Right ventricle myocardium superior (tissue), 1 donor: ENCODE measurements at regions not wholly inside any gene's neighbourhood (a gene's known extent, or its start where the extent isn't known, plus 50 kb on each side); places are given as distances from the start of the nearest gene placed in this dataset.

Experiments used
- ATAC-seq: fragments of 200-7000 bp; cut with Tn5 transposase; one replicate; pipeline ENCODE4 v1.9.1; 2020; ENCODE audit warnings: mild to moderate bottlenecking; ENCODE audit not compliant: poor library complexity
- DNase-seq: peaks from one replicate; pipeline ENCODE4 v3.0.0-alpha.2; 2020
- intact Hi-C: fragments of 100-400 bp; cut with DNase I; formaldehyde crosslinking; loops from one replicate; pipeline ENCODE4 v1.11.2; 2022
- donor health status: DM: no; HTN: yes; CAD: no; lungs with severe emphysema.

DNA sequence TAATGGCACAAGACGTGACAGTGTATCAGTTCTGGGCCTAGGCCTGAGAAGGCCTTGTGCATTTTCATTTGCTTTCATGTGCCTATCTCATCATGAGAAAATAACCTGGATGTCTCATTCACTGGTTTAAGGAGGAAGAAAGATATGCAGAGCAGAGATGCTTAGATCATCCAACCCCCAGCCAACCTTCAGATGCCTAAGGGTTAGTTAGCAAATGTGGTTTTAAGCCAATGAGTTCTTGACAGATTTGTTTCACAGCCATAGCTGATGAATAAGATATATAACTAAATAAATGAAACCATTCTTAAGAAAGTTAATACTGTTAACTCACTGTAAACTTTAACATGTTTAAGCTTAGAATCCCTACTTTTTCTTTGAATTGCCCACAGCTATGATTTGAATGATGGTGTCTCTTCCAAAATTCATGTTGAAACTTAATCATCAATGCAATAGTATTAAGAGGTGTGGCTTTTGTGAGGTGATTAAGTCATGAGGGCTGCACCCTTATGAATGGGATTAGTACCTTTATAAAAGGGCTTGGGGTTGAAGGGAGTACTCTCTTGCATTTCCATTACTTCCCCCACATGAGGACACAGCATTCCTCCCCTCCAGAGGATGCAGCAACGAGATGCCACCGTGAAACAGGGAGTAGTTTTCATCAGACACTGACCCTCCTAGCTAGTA lies 324.6 kb upstream of the TBC1D5 start:
- DNase-seq (no peak), ATAC-seq (no peak)
- intact Hi-C loops, result no loop called here

DNA sequence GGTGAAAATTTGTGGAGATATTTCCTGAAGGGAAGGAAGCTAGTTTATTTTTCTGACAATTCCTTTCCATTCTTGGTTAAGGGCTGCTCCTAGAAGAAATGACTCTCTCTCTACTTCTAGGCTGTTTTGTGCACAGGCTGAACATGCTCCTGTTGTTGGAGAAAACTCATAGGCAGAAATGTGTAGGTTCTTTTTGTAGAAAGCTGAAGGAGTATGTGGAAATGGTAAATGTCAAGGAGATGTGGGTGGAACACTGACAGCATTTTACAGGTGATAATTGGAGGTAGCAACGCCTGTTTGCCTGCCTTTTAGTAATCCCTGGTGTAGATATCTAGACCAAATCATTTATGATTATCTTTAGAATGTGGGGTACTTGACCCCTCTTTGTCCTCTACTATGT lies 322.2 kb upstream of the TBC1D5 start:
- intact Hi-C loops, result no loop called here
- no peak for ATAC-seq
- no peak for DNase-seq

DNA sequence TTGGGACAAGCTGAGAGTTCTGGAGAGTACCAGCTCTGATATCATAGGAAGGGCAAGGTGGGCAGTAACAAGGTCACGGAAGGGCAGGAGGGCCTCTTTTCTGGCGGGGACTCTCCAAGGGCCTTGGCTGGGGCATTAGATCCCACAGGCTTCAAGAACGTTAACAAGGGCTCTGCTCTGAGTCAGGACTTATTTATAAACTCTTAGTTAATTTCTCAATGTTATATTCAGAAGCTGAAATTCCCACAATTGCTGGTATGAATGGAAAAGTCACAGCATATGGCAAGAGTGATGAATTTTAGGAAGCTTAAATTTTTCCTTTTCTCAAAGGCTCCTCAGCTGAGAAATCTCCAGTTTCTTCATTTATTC lies 320.2 kb upstream of the TBC1D5 start:
- intact Hi-C loops, result no loop called here
- no peak for ATAC-seq
- no peak for DNase-seq

DNA sequence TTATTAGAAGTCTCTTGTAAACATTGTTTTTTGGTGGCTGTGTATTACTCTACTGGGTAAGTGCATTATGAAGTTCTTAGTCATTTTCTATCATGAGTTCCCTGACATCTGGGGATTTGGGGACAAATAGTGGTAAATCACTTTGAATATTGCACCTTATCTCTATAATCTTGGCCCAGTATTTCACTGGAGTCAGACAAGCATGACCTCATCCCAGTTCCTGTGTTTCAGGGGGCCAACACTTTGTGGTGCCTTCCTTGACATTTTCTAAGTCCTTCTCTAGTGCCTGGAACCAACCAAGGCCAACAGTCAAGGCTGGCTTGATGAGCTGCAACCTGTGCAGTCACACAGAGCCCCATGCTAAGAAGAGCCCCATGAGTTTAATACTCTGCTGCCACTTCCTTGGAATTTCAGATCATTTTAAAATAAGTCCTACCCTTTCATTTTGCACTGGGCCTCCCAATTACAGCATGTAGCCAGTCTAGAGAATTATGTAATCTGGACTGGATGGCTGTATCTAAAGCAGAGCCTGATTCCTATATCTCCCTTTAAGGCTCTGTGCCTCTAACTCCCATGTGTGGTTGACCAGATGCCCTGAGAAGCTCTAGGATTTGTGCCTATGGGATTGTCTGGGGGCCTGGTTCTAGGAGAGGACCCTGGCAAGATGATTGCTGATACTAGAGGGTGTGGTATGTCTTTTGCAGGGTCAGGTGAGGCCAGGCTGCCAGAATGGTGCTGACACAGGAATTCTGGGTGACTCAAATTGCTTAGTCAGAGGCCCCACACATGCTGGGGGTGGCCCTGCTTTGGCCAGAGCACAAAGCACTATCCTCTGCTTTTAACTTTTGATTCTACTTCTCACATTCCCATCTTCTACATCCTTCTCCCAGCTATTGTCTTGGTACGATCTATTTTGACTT lies 319.6 kb upstream of the TBC1D5 start:
- ATAC-seq (no peak), DNase-seq (no peak)
- intact Hi-C loops, result no loop called here

DNA sequence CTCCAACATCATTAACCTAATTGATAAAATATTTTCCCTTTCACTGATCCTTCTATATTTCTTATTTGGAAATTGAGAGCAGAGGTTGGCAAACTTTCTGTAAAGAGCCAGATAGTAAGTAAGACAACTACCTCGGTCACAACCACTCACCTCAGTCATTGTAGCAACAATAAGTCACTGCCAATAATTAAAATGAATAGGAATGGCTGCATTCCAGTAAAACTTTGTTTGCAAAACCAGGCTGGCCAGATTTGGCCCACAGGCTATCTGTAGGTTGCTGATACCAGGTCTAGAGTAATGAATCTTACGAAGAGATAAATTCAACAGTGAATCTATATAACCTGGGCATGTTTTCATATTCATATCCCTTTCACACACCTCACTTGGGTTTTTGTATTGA lies 316.2 kb upstream of the TBC1D5 start:
- no peak for ATAC-seq
- DNase-seq, result no peak
- intact Hi-C loops, result no loop called here

DNA sequence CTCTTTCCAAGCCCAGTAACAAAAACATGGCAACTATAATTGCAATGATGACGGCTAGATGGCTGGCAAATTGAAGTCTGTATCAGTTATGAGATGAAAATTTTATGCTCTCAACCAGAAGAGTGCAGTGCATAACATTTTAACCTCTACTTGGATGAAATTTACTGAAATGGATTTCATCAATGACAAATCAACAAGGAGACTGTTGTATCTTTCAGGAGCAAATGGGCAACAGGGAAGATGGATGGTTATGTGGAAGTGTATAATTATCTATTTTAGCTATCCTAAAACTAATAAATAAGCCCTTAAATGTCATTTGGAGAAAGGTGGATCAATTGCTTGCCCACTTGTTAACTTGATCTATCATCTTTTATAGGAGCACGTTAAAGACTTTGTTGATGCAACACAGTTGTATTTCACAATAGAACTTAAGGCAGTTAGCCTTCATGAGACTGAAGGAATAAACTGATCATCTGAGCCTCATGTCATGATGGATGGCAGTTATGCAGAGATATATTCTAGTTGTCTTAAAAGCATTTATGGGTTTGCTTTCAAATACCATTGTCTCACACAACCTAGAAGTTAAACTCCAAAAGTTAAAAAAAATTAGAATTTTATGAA lies 315.1 kb upstream of the TBC1D5 start:
- intact Hi-C loops, result no loop called here
- ATAC-seq (no peak), DNase-seq (no peak)

DNA sequence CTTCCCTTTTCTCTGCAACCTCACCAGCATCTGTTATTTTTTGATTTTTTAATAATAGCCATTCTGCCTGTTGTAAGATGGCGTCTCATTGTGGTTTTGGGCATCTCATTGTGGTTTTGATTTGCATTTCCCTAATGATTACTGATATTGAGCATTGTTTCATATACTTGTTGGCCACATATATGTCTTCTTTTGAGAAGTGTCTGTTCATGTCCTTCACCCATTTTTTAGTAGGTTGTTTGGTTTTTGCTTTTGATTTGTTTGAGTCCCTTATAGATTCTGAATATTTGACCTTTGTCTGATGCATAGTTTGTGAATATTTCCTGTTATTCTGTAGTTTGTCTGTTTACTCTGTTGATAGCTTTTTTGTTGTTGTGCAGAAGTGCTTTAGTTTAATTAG lies 312.2 kb upstream of the TBC1D5 start:
- DNase-seq (no peak), ATAC-seq (no peak)
- intact Hi-C loops, result no loop called here

DNA sequence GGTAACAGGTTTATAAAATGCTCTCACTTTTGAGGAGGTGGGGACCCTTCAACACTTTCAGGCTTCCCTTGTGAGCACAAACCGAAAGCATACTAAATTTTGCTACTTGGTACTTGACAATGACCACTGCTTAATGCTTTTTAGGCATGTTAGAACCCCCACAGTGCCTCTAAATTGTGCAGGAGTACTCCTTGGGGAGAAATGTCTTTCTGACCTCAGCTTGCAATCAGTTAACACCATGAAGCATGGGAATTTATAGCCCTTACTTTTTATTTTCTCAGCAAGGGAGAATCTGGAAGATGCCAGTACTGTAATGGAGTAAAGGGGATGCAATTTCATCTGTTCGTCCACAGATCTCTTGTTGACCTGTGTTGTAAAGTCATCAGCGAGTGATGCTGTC lies 308.9 kb upstream of the TBC1D5 start:
- ATAC-seq (no peak), DNase-seq (no peak)
- intact Hi-C loops, result no loop called here

DNA sequence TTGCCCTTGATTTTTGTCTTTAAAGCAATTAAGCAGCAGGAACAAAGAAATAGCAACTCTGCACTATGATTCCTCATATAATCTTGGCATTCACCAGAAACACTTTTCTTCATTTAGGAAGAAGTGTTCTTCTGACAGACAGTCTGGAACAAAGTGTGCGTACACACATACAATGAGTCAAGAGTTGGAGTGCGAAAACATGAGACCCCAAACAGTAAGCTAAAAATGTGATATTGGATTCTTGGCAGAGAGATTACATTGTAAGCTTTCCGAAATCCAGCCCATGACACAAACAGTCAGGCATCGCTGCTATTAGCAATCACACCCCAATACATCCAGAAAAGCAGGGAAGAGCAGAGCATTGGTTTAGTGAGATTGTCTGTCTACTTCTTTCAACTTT lies 306.7 kb upstream of the TBC1D5 start:
- DNase-seq (no peak), ATAC-seq (no peak)
- intact Hi-C loops, result no loop called here

DNA sequence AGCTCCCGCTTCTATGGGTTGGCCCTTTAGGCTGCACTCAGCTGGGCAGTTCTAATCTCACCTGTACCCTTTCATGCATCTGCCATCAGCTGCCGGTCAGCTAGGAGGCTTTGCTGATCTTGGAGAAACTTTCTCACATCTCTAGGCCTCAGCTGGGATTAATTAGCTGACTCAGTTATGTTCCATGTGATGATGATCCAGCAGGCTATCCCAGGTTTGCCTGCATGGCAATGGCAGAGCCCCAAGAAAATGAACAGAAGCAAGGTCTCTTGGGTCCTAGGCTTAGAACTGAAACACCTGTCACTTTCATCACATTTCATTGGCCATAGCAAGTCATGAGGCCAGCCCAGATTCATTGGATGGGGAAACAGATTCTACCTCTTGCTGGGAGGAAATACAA lies 304.6 kb upstream of the TBC1D5 start:
- DNase-seq, result no peak
- intact Hi-C loops, result no loop called here
- no peak for ATAC-seq

DNA sequence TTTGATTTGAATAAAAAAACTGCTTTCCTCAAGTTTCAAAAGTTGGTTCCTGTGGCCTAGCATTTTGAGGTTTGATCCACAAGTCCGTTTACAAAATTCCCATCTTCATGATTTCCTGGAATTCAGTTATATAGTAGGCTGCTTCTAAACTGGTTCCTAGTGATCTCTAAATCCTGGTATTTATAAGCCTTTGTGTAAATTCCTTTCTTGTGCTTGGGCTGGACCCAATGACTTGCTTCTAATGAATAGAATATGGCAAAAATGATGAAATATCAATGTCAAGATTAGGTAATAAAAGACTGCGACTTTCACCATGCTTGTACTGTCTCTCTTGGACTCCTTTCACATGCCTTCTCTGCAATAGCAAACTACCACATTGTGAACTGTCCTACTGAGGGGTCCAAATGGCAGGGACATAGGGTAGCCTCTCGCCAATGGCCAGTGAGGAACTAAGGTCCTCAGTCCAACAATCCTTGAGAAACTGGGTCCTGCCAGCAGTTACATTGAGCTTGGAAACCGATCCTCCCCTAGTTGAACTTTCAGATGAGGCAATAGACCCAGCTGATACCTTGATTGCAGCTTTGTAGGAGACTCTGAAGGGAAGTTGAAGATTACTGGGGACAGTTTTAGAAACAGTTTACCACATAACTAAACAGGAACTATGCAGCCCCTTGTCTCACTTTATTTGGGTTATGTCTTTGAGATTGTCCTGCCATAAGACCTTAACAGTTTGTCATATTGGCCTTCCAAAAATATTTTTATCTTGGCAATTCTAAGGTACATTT lies 303.9 kb upstream of the TBC1D5 start:
- ATAC-seq, result no peak
- intact Hi-C loops, result no loop called here
- no peak for DNase-seq

DNA sequence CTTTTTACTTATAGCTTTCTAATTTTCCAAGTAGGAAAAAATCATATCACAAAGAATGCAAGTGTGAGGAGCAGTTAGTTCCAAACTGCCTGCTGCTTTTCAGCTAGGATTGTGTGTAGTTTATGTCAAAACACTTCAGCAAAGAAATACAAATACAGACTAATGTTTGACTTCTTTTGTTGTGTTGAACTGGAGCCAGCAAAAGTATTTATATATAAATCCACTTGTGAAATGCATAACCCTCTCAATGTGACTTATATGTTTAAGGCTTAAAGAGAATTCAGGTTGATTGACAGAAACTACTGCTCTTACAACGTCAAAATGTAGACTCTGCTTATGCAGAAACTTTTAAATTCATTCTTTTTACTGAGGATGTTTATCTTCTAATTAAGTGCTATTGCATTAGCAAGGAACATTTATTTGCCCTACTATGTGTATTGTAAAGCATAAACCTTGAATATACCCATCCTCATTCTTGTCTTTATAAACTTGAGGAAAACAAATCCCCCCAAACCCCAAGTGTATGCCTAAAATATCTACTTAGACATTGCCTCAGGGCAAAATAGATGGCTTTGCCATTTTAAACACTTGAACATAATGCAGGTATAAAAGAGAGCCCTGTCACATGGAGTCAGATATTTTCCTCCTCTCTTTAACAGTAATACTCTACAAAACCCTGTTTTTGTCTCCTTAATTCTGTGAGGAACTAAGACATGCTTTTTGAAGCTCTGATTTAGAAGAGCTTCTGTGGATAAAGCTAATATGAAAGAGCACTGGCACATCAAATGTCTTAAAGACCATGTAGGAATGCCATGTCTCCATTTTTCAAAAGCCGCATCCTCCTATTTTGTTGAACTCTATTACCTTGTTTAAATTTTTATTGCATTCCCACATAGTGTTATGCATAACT lies 302.8 kb upstream of the TBC1D5 start:
- intact Hi-C loops, result no loop called here
- DNase-seq (no peak), ATAC-seq (no peak)

DNA sequence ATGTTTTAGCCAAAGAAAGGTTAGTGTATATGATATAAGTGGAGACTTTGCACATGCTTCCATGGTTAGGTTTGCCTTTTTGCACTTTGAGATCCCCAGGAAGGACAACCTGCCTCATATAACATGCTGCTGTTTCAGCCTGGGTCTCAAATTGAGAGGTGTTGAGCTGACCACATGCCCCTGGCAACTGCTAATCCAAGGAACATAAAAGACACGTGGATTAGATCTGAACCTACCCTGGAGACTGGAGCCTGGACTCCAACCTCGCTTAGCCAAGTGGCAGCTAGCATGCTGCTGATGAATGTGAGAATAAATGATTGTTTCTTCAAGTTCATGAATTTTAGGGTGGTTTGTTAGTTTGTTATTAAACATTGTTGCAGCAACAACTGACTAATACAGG lies 301.8 kb upstream of the TBC1D5 start:
- intact Hi-C loops, result no loop called here
- ATAC-seq (no peak), DNase-seq (no peak)

DNA sequence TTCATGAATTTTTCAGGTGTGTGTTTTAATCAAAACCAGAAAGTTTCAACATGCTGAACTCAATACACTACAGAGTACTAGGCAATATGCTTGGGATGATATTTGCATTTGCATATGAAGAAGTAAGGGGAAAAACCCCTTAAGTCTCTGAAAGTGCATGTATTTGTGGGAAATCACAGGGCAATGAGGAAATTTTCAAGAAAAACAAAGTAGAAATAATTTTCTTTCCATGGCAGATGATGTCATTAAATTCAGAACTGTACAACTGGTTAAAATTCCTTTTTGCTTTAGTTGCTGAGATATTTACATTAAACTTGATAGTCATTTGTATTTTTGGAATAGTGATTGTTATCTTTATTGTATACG lies 294.0 kb upstream of the TBC1D5 start:
- DNase-seq (no peak), ATAC-seq (no peak)
- intact Hi-C loops, result no loop called here

DNA sequence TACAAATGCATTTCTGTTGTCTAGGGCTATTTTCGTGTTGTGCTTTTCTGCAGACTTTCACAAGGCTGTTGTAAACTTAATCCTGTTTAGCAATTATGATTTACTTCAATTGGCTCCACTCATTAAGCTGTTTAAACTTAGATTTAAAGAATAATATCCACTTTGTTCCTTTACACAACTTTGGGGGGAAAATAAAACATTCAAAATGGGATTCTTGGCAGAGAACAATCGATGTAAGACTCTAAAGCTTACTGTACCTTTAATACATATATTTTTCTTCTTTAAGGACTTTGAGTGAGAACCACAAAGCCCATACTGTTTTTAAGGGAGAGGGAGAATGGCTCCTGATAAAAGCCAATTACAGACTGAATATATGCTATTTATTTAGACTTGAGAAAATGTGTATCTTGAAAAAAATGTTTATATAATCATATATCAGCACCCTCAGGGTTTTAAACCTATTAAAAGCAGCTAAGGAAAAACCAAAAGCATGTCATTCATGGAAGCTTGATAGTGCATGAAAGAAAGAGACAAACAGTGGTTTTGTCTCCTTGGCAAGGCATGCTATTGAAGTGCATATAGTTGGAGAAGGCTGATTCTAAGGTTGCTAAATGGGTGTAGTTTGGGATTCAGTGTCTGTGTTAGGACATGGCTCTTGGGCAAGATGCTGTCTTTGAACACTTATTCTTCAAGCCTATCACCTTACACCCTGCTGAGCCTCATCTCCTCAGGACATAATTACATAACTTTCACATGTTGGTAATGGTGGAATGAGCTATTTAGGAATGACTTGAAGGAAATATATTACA lies 293.4 kb upstream of the TBC1D5 start:
- ATAC-seq (no peak), DNase-seq (no peak)
- intact Hi-C loops, result no loop called here

DNA sequence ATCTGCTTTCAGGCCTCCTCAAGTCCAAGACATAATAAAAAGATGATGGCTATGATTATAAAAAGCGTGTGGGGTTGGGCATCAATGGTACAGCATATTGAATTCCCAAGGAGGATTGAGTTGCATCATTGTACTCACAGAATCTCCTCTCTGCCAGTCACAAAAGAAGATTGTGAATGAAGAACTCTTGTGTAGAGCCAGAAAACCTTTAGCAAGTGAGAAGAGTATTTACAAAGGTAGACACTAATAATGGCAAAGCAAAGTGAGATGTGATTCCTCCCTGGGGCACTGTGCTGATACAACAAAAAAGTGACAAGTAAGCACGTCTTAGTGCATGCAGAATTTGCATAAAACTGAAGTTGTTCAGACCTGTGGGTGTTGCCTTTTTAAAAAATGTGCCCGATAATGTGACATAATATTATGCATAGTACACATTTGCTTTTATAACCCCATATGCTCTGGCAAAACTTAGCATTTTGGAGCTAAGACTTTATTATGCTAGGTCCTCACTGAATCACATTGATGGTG lies 291.2 kb upstream of the TBC1D5 start:
- no peak for ATAC-seq
- DNase-seq, result no peak
- intact Hi-C loops, result no loop called here

DNA sequence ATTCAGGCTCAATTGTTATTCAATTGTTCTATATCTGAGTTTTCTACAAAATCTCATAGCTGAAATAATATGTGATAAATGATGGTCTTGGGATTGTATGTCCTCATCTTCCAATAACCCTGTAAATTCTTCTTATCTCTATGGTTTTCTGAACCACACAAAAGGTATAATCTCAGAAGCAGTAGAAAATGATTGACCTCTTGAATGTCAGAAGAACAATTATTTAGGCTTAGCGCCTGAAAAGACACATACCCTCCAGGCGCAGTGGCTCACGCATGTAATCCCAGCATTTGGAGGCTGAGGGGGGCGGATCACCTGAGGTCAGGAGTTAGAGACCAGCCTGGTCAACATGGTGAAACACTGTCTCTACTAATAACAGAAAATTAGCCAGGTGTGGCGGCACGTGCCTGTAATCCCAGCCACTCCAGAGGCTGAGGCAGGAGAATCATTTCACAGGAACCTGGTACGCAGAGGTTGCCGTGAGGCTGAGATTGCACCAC lies 288.0 kb upstream of the TBC1D5 start:
- intact Hi-C loops, result no loop called here
- no peak for DNase-seq
- no peak for ATAC-seq
